ENCODE measurements at regions not wholly inside any gene's neighbourhood (a gene's known extent, or its start where the extent isn't known, plus 50 kb on each side); places are given as distances from the start of the nearest gene placed in this dataset.

GRCh38 chr2:13113002-13113401 is 396.3 kb downstream of the TRIB2 start:
- H3K4me3 ChIP-seq (ENCODE audit: low read depth, low read length), result no peak overlapping the region
- no peak for TF ChIP-seq CTCF (IDR thresholded peaks at IDR 0.05; ENCODE audit: low read depth, low read length)
- no peak for DNase-seq (ENCODE audit: low read depth, low spot score)
- in situ Hi-C loops (cut with HindIII; ENCODE audit: low sequenced_read_pairs), result no loop called here

- peak; percentile 28 for DNase-seq (ENCODE audit: low read depth, low spot score)
- no peak overlapping the region for H3K4me3 ChIP-seq (ENCODE audit: low read depth, low read length)
- in situ Hi-C loops (cut with HindIII; ENCODE audit: low sequenced_read_pairs), result no loop called here
- no peak for TF ChIP-seq CTCF (IDR thresholded peaks at IDR 0.05; ENCODE audit: low read depth, low read length)
These were observed 397.7 kb downstream of the TRIB2 start for GRCh38 chr2:13114391-13114790.

GRCh38 chr2:13115643-13116042 is 398.9 kb downstream of the TRIB2 start:
- DNase-seq (ENCODE audit: low read depth, low spot score), result no peak
- H3K4me3 ChIP-seq (ENCODE audit: low read depth, low read length), result no peak overlapping the region
- in situ Hi-C loops (cut with HindIII; ENCODE audit: low sequenced_read_pairs), result no loop called here
- TF ChIP-seq CTCF (IDR thresholded peaks at IDR 0.05; ENCODE audit: low read depth, low read length), result no peak

- no peak for TF ChIP-seq CTCF (IDR thresholded peaks at IDR 0.05; ENCODE audit: low read depth, low read length)
These were observed 404.4 kb downstream of the TRIB2 start for GRCh38 chr2:13121096-13121495.

GRCh38 chr2:13128139-13128538 is 411.4 kb downstream of the TRIB2 start:
- H3K4me3 ChIP-seq (ENCODE audit: low read depth, low read length), result no peak overlapping the region
- DNase-seq (ENCODE audit: low read depth, low spot score), result no peak
- no peak for TF ChIP-seq CTCF (IDR thresholded peaks at IDR 0.05; ENCODE audit: low read depth, low read length)
- in situ Hi-C loops (cut with HindIII; ENCODE audit: low sequenced_read_pairs), result no loop called here

More at GRCh38 chr2:13121096-13121495, 404.4 kb downstream of the TRIB2 start:
- in situ Hi-C loops (cut with HindIII; ENCODE audit: low sequenced_read_pairs), result no loop called here
- no peak for DNase-seq (ENCODE audit: low read depth, low spot score)
- H3K4me3 ChIP-seq (ENCODE audit: low read depth, low read length), result no peak overlapping the region

- no peak for TF ChIP-seq CTCF (IDR thresholded peaks at IDR 0.05; ENCODE audit: low read depth, low read length)
- no peak overlapping the region for H3K4me3 ChIP-seq (ENCODE audit: low read depth, low read length)
- in situ Hi-C loops (cut with HindIII; ENCODE audit: low sequenced_read_pairs), result no loop called here
- DNase-seq (ENCODE audit: low read depth, low spot score), result no peak
These were observed 418.6 kb downstream of the TRIB2 start for GRCh38 chr2:13135369-13135768.

GRCh38 chr2:13135856-13136255 is 419.1 kb downstream of the TRIB2 start:
- no peak overlapping the region for H3K4me3 ChIP-seq (ENCODE audit: low read depth, low read length)
- in situ Hi-C loops (cut with HindIII; ENCODE audit: low sequenced_read_pairs), result no loop called here
- no peak for TF ChIP-seq CTCF (IDR thresholded peaks at IDR 0.05; ENCODE audit: low read depth, low read length)
- DNase-seq (ENCODE audit: low read depth, low spot score), result no peak

Measured in astrocyte of the spinal cord (primary cell).